H1 (cell line): ENCODE measurements at regions not wholly inside any gene's neighbourhood (a gene's known extent, or its start where the extent isn't known, plus 50 kb on each side); places are given as distances from the start of the nearest gene placed in this dataset.

ENCODE experiments used
- CTCF ChIA-PET: fragments of 300-600 bp; sonication (Branson Sonifier 250); formaldehyde crosslinking; loops from one replicate; lab custom pipeline; 2021; ENCODE audit not compliant: partially characterized antibody; lab: Charles Lee
- POLR2A ChIA-PET: fragments of 300-600 bp; sonication (Branson Sonifier 250); formaldehyde crosslinking; loops from one replicate; lab custom pipeline; 2021; ENCODE audit warnings: inconsistent platforms; ENCODE audit not compliant: partially characterized antibody; lab: Charles Lee
- DNase-seq, 2 experiments: peaks; one replicate each; pipeline versions ENCODE4 v3.0.0 to v3.0.0-alpha.2; 2010 to 2022; ENCODE audit warnings: low spot score in 2 of 2, low read depth in 1 of 2, mixed read lengths in 1 of 2
- FAIRE-seq: peaks from 2 replicates; lab custom pipeline; 2011; peaks lifted over from hg19 to GRCh38; lab: Jason Lieb, UNC
- H2AFZ ChIP-seq: 2 replicates; pipeline ENCODE4 v1.8.1; 2012; ENCODE audit warnings: low read length, inconsistent platforms
- H2AK5ac ChIP-seq: 2 replicates; pipeline ENCODE4 v1.6.1; 2013; ENCODE audit warnings: low read depth, low read length
- H2BK120ac ChIP-seq: replicated peaks from 2 replicates; pipeline ENCODE3; 2013; ENCODE audit warnings: low read depth, low read length, inconsistent platforms
- H2BK12ac ChIP-seq: 2 replicates; pipeline ENCODE4 v1.6.1; 2013; ENCODE audit warnings: low read depth, low read length
- H2BK15ac ChIP-seq: 2 replicates; pipeline ENCODE4 v1.6.1; 2013; ENCODE audit warnings: low read length
- H2BK20ac ChIP-seq: 2 replicates; pipeline ENCODE4 v1.6.1; 2013; ENCODE audit warnings: low read length
- H2BK5ac ChIP-seq: 2 replicates; pipeline ENCODE4 v1.6.1; 2013; ENCODE audit warnings: low read depth, low read length
- H3K14ac ChIP-seq: 2 replicates; pipeline ENCODE4 v1.6.1; 2013; ENCODE audit warnings: inconsistent platforms; ENCODE audit not compliant: insufficient read length
- H3K18ac ChIP-seq: 2 replicates; pipeline ENCODE4 v1.6.1; 2013; ENCODE audit warnings: low read length; ENCODE audit errors: extremely low read depth
- H3K23ac ChIP-seq: 2 replicates; pipeline ENCODE4 v1.6.1; 2013; ENCODE audit warnings: inconsistent platforms; ENCODE audit not compliant: insufficient read length
- H3K23me2 ChIP-seq: 2 replicates; pipeline ENCODE4 v1.6.1; 2013; ENCODE audit warnings: low read depth, low read length
- H3K27ac ChIP-seq: 2 replicates; pipeline ENCODE4 v1.6.1; 2011; ENCODE audit warnings: low read depth, low read length, inconsistent platforms
- H3K27me3 ChIP-seq, 4 experiments: replicated peaks in 1 of 4; 1 replicate in 1 of 4; 2 replicates in 3 of 4; pipeline versions ENCODE4 v1.6.1 to v1.8.1; 2011 to 2013; ENCODE audit warnings: low read length in 3 of 4, mild to moderate bottlenecking in 3 of 4, inconsistent platforms in 2 of 4, mixed read lengths in 2 of 4, moderate library complexity in 1 of 4; ENCODE audit not compliant: control insufficient read depth in 3 of 4, insufficient read depth in 3 of 4; ENCODE audit errors: extremely low read depth in 1 of 4
- H3K36me3 ChIP-seq, 4 experiments: 2 replicates each; pipeline versions ENCODE4 v1.6.1 to v1.8.1; 2011 to 2013; ENCODE audit warnings: mild to moderate bottlenecking in 4 of 4, low read length in 3 of 4, moderate library complexity in 2 of 4, control low read depth in 1 of 4, inconsistent platforms in 1 of 4; ENCODE audit not compliant: insufficient read depth in 4 of 4, control insufficient read depth in 2 of 4
- H3K4ac ChIP-seq: replicated peaks from 2 replicates; pipeline ENCODE3; 2013; ENCODE audit warnings: low read length, low read depth, mixed read lengths, inconsistent platforms; ENCODE audit not compliant: insufficient read length
- H3K4me1 ChIP-seq, 4 experiments: replicated peaks in 1 of 4; 1 replicate in 1 of 4; 2 replicates in 3 of 4; pipeline versions ENCODE4 v1.6.1 to v1.8.1; 2011 to 2013; ENCODE audit warnings: low read length in 3 of 4, inconsistent platforms in 2 of 4, mixed read lengths in 1 of 4; ENCODE audit not compliant: insufficient read depth in 4 of 4, control insufficient read depth in 3 of 4
- H3K4me2 ChIP-seq, 2 experiments: 2 replicates each; pipeline versions ENCODE4 v1.6.1 to v1.8.1; 2011 to 2013; ENCODE audit warnings: low read depth in 2 of 2, low read length in 2 of 2, control low read depth in 1 of 2, inconsistent platforms in 1 of 2, mild to moderate bottlenecking in 1 of 2; ENCODE audit not compliant: insufficient read depth in 1 of 2
- H3K4me3 ChIP-seq, 4 experiments: fragments of 200-600, 300-600 bp in 1 of 4; sonication (generic), shearing (Covaris generic), sonication (Bioruptor Twin) in 1 of 4; 2 replicates each; pipeline versions ENCODE4 v1.5.1 to v1.8.1; 2011 to 2016; ENCODE audit warnings: low read length in 4 of 4, low read depth in 3 of 4, control low read depth in 2 of 4, inconsistent platforms in 2 of 4, mild to moderate bottlenecking in 2 of 4, mixed read lengths in 1 of 4, moderate library complexity in 1 of 4; ENCODE audit not compliant: insufficient read depth in 2 of 4; ENCODE audit errors: extremely low read depth in 1 of 4
- H3K56ac ChIP-seq: replicated peaks from 2 replicates; pipeline ENCODE3; 2013; ENCODE audit warnings: low read depth, mild to moderate bottlenecking, mixed read lengths, low read length, inconsistent platforms; ENCODE audit not compliant: insufficient read length
- H3K79me1 ChIP-seq: 2 replicates; pipeline ENCODE4 v1.6.1; 2013; ENCODE audit warnings: low read depth, low read length, control low read depth
- H3K79me2 ChIP-seq, 2 experiments: 2 replicates each; pipeline versions ENCODE4 v1.6.1 to v1.8.1; 2012 to 2013; ENCODE audit warnings: low read length in 2 of 2, mild to moderate bottlenecking in 2 of 2, inconsistent platforms in 1 of 2; ENCODE audit not compliant: insufficient read depth in 2 of 2, control insufficient read depth in 1 of 2
- H3K9ac ChIP-seq, 4 experiments: replicated peaks in 1 of 4; 1 replicate in 1 of 4; 2 replicates in 3 of 4; pipeline versions ENCODE4 v1.6.1 to v1.8.1; 2011 to 2013; ENCODE audit warnings: low read depth in 3 of 4, low read length in 3 of 4, control low read depth in 2 of 4, mild to moderate bottlenecking in 2 of 4, moderate library complexity in 2 of 4, inconsistent platforms in 1 of 4; ENCODE audit errors: extremely low read depth in 1 of 4
- H3K9me3 ChIP-seq, 2 experiments: 2 replicates each; pipeline versions ENCODE4 v1.6.1 to v1.8.1; 2012 to 2013; ENCODE audit warnings: mild to moderate bottlenecking in 2 of 2, moderate library complexity in 2 of 2, control low read depth in 1 of 2, inconsistent platforms in 1 of 2, low read depth in 1 of 2, low read length in 1 of 2, mixed read lengths in 1 of 2; ENCODE audit not compliant: insufficient read depth in 2 of 2
- H4K20me1 ChIP-seq, 2 experiments: replicated peaks in 1 of 2; 2 replicates each; pipeline versions ENCODE3 to v1.8.1; 2011 to 2013; ENCODE audit warnings: inconsistent platforms in 2 of 2, low read length in 2 of 2, mild to moderate bottlenecking in 1 of 2; ENCODE audit not compliant: insufficient read depth in 2 of 2, control insufficient read depth in 1 of 2
- H4K5ac ChIP-seq: 2 replicates; pipeline ENCODE4 v1.6.1; 2013; ENCODE audit warnings: low read length, low read depth, mixed read lengths, inconsistent platforms; ENCODE audit not compliant: insufficient read length
- H4K8ac ChIP-seq: 2 replicates; pipeline ENCODE4 v1.8.0; 2013; ENCODE audit warnings: mild to moderate bottlenecking, moderate library complexity, low read length, inconsistent platforms; ENCODE audit not compliant: insufficient read depth; ENCODE audit errors: extremely low read depth
- H4K91ac ChIP-seq: replicated peaks from 2 replicates; pipeline ENCODE3; 2013; ENCODE audit warnings: low read length, mixed read lengths, inconsistent platforms; ENCODE audit not compliant: insufficient read length
- ASH2L ChIP-seq: fragments of 200-600, 300-600 bp; sonication (generic); IDR thresholded peaks from one replicate; pipeline ENCODE4 v1.7.1; 2017; ENCODE audit warnings: low read length
- CHD1 ChIP-seq: IDR thresholded peaks from 2 replicates; pipeline ENCODE4 v1.6.1; 2012; ENCODE audit warnings: low read depth, low read length, improper control_type of control experiment
- EZH2 ChIP-seq: fragments of 200-600 bp; sonication (generic); IDR thresholded peaks from 2 replicates; pipeline ENCODE4 v1.7.1; 2012; ENCODE audit warnings: low read depth, mild to moderate bottlenecking, moderate library complexity, low read length, inconsistent platforms; ENCODE audit not compliant: severe bottlenecking
- GTF2F1 ChIP-seq: IDR thresholded peaks from 2 replicates; pipeline ENCODE4 v1.6.1; 2012; ENCODE audit warnings: low read depth, low read length, improper control_type of control experiment, borderline replicate concordance
- NANOG ChIP-seq: IDR thresholded peaks from 2 replicates; pipeline ENCODE4 v1.6.1; 2011; ENCODE audit warnings: low read length, low read depth, mild to moderate bottlenecking, inconsistent platforms; ENCODE audit not compliant: insufficient read depth, poor library complexity, severe bottlenecking
- RAD21 ChIP-seq, 2 experiments: IDR thresholded peaks in 1 of 2; conservative IDR thresholded peaks in 1 of 2; 2 replicates each; pipeline ENCODE4 v1.6.1; 2011; ENCODE audit warnings: low read depth in 2 of 2, low read length in 2 of 2, improper control_type of control experiment in 1 of 2, inconsistent platforms in 1 of 2, mild to moderate bottlenecking in 1 of 2, moderate library complexity in 1 of 2
- RNF2 ChIP-seq: fragments of 200-900, 300-1000 bp; sonication (generic); IDR thresholded peaks from 2 replicates; pipeline ENCODE4 v1.7.1; 2016; ENCODE audit warnings: borderline replicate concordance, low read depth, mild to moderate bottlenecking, antibody characterized with exemption, low read length; ENCODE audit not compliant: poor library complexity, severe bottlenecking; ENCODE audit errors: missing control alignments
- RXRA ChIP-seq: IDR thresholded peaks from 2 replicates; pipeline ENCODE4 v1.6.1; 2011; ENCODE audit warnings: low read depth, mild to moderate bottlenecking, low read length, moderate library complexity; ENCODE audit not compliant: insufficient read depth
- SIN3A ChIP-seq, 2 experiments: IDR thresholded peaks in 1 of 2; conservative IDR thresholded peaks in 1 of 2; 2 replicates each; pipeline ENCODE4 v1.6.1; 2011 to 2012; ENCODE audit warnings: low read length in 2 of 2, improper control_type of control experiment in 1 of 2, low read depth in 1 of 2, mild to moderate bottlenecking in 1 of 2
- USF2 ChIP-seq: IDR thresholded peaks from 2 replicates; pipeline ENCODE4 v1.6.1; 2011; ENCODE audit warnings: low read length, improper control_type of control experiment
- ZNF274 ChIP-seq: IDR thresholded peaks from 2 replicates; pipeline ENCODE4 v1.7.0; 2012; ENCODE audit warnings: low read length, borderline replicate concordance; ENCODE audit errors: extremely low read depth
- WGBS, 2 experiments: shearing (Covaris generic) in 1 of 2; methylation state at CpG; one replicate each; pipeline versions ENCODE4 v1.1.6 to v1.1.7; 2013 to 2015; ENCODE audit warnings: low lambda C conversion rate in 2 of 2, mixed read lengths in 2 of 2, inconsistent platforms in 1 of 2, low coverage in 1 of 2, missing lambda C conversion rate in 1 of 2; ENCODE audit not compliant: insufficient replicate concordance in 2 of 2, insufficient coverage in 1 of 2, insufficient read length in 1 of 2; ENCODE audit errors: extremely low coverage in 1 of 2, missing lambda C conversion rate in 1 of 2; 5-methylcytosine and 5-hydroxymethylcytosine counted together

DNA sequence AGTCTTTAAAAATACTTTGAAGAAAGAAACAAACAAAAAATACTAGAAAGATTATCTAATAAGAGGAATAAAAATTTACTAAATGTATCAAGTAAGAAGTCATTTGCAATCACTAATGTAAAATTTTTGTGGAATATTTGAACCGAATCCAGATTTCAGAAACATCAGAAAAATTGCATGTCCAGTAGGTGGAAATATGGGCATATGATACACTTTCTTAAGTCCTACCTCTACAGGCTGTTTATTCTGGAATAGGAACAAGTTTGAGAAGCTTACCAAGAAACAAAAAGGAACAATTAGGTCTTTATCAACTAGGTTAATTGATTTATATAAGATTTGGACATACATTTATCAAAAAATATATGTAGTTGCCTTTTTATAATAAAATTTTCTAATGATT is 292.9 kb upstream of the ROBO1 start:
- no peak overlapping the region for H2AFZ ChIP-seq
- no peak for TF ChIP-seq RAD21 (IDR thresholded peaks at IDR 0.05 in 1 of 2, conservative IDR thresholded peaks at IDR 0.05 in 1 of 2; ENCODE audit: low read depth in 2 of 2, low read length in 2 of 2)
- TF ChIP-seq NANOG = no peak
- no peak for TF ChIP-seq GTF2F1
- no peak for TF ChIP-seq RXRA
- no peak for TF ChIP-seq ASH2L
- no peak for TF ChIP-seq CHD1
- TF ChIP-seq USF2 = no peak
- no peak for TF ChIP-seq SIN3A (conservative IDR thresholded peaks at IDR 0.05 in 1 of 2, IDR thresholded peaks at IDR 0.05 in 1 of 2; ENCODE audit: low read depth in 1 of 2, low read length in 2 of 2)
- no peak for TF ChIP-seq EZH2
- TF ChIP-seq RNF2 = no peak
- TF ChIP-seq ZNF274 = no peak

More for the DNA sequence above, 292.9 kb upstream of the ROBO1 start:
- FAIRE-seq (no peak), DNase-seq (no peak)
- H4K20me1 ChIP-seq = no peaks in the 10 kb centered on the region
- H3K4me2 ChIP-seq = no peak overlapping the region
- ChIA-PET POLR2A (no interaction called here), CTCF (no interaction called here)
- H3K9ac ChIP-seq = no peak overlapping the region
- no peak overlapping the region for H2BK120ac ChIP-seq
- no peak overlapping the region for H3K56ac ChIP-seq
- H2AK5ac ChIP-seq = no peak overlapping the region
- no peaks in the 10 kb centered on the region for H3K9me3 ChIP-seq
- H3K79me1 ChIP-seq = no peaks in the 10 kb centered on the region
- H3K14ac ChIP-seq = no peak overlapping the region
- no peak overlapping the region for H4K5ac ChIP-seq
- no peaks in the 10 kb centered on the region for H3K23me2 ChIP-seq
- 94% methylated on average over 1 of the region's 1 CpG; no CpG with 5 or more reads in 1 of the 2 experiments for WGBS, 2 experiments
- H2BK5ac ChIP-seq = no peak overlapping the region
- no peak overlapping the region for H2BK12ac ChIP-seq
- H4K91ac ChIP-seq = no peak overlapping the region
- no peak overlapping the region for H3K27ac ChIP-seq
- H4K8ac ChIP-seq = no peak overlapping the region
- H3K23ac ChIP-seq = no peak overlapping the region
- H3K79me2 ChIP-seq = no peaks in the 10 kb centered on the region
- H3K36me3 ChIP-seq = no peaks in the 10 kb centered on the region
- H3K4ac ChIP-seq = no peak overlapping the region
- no peak overlapping the region for H2BK15ac ChIP-seq
- no peak overlapping the region for H3K18ac ChIP-seq
- H3K4me3 ChIP-seq = no peak overlapping the region
- no peaks in the 10 kb centered on the region for H3K27me3 ChIP-seq
- no peak overlapping the region for H2BK20ac ChIP-seq
- no peaks in the 10 kb centered on the region for H3K4me1 ChIP-seq
